HG03521 (cell line): ENCODE measurements at regions not wholly inside any gene's neighbourhood (a gene's known extent, or its start where the extent isn't known, plus 50 kb on each side); places are given as distances from the start of the nearest gene placed in this dataset.

ENCODE experiments used
- ATAC-seq: cut with Tn5 transposase; IDR thresholded peaks from one replicate; pipeline ENCODE4 v1.9.1; 2021; ENCODE audit warnings: mild to moderate bottlenecking, moderate library complexity; ENCODE audit not compliant: unreplicated experiment

DNA sequence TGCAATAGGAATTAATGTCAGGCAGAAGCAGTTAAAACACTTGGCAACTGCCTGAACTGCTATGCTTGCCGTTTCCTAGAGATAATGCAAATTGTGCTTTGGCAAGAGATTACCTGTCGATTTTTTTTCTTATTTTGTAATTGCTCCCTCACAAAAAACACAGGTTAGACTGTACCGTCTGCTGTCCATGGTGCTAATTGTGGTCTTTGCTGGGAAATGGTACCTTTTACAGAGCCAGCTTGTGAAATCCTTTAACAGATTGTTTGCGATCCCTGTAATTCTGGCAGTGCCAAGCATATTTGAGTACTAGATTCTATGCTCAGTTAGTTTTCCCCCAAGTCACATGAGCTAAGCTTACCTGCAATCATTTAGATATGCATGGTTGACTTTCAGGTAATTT lies 2125.8 kb upstream of the WWC1 start:
- no peak for ATAC-seq

DNA sequence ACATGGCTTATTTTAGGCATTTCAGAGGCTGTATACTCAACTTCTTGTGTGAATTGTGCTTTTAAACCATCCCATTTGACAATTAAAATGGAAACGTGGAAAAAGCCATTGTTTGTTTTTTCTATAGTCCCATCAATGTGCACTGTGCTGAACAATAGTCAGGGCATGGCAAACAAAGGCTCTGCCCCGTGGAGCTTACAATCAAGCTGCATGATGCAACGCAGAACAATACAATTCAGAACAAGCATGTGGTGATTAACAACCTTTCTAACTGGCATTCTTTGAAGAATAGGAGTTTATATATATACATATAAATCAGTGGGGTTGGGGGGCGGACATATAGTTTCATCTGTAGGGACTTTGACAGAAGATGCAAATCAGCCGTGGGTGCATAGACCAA lies 2125.4 kb upstream of the WWC1 start:
- ATAC-seq = no peak

DNA sequence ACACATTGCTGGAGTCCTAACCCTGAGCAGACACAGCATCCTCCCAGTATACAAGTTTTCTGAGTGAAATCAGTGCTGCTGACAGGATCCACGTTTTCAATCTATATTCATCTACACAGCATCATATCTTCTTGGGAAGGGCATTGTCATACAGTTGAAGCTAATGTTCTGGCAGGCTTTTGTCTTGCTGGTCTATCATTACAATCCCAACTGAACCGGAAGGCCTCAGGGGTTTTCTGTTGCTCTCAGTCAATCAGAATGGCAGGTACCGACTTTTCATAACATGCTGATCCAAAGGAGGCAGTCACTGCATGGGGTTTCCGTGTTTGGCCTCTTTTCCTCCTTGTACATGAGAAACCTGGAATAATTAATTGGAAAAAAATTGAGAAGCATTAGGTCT lies 2118.8 kb upstream of the WWC1 start:
- no peak for ATAC-seq

DNA sequence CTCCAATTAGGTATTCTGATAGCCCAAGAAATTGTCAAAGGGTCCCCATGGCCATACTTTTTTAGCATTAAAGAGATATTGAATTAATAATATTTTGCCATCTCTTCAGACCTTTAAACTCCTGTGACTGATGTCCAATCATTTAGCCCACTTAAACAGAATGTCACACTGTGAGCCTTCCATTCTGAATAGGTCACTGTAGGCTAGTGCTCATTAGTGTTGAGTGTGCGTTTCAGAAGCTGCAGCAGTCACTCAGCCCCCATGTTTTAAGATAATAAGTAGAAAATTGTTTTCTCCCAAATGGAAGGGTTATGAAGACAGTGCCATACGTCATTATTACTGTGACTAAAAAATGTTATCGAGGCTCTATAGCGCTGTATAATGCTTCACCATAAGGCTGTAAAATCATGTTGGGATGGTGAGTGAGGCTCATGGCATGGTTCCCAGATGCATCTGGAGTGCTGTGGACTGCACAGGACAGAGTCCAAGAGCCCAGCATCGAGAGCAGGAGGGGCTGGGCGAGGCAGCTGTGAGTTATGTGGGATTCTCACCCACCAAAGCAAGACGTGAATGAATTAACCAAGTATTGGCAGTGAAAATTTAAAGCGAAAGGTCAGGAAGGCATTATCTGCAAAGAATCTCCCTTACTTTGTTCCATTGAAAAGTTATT lies 2112.9 kb upstream of the WWC1 start:
- no peak for ATAC-seq

DNA sequence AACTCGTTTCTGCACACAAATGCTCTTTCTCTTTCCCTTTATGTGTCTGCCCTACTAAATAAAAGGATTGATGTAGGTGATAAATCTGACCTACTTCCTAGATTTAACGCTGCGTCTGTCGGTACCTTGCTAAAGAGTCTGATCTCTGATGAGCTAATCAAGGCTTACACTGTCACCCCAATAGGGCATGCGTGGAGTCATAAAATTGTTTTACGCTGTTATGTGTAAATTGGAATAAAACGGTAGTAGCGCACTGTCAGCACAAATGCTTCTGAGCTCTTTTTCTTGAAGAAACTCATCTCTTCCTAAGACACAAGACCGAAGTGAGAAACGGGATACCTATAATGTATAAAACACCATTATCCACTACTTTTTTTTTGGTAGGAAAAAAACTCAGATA lies 2106.3 kb upstream of the WWC1 start:
- ATAC-seq = no peak

DNA sequence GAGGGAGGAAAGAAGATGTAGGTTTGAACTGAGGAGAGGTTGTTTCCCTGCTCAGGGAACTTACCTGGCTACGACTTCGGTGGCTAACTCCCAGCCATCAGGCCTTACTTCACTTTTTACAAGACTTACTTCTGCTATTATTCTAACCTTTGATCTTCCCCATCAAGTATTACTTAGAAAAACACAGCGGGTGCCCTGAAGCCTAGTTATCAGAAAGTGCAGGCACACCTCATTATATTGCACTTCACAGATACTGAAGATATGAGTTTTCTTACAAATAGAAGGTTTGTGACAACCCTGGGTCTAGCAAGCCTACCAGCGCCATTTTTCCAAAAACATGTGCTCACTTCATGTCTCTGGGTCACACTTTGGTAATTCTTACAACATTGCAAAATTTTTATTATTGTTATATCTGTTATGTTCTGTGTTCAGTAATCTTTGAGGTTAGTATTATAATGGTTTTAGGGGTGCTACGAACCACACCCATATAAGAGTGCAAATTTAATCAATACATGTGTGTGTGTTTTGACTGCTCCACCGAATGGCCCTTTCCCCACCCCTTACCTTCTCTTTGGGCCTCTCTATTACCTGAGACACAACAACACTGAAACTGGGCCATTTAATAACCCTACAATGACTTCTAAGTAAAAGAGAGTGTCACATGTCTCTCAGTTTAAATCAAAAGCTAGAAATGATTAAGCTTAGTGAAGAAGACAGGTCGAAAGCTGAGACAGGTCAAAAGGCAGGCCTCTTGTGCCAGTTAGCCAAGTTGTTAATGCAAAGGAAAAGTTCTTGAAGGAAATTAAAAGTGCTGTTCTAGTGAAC lies 2102.7 kb upstream of the WWC1 start:
- ATAC-seq = no peak

DNA sequence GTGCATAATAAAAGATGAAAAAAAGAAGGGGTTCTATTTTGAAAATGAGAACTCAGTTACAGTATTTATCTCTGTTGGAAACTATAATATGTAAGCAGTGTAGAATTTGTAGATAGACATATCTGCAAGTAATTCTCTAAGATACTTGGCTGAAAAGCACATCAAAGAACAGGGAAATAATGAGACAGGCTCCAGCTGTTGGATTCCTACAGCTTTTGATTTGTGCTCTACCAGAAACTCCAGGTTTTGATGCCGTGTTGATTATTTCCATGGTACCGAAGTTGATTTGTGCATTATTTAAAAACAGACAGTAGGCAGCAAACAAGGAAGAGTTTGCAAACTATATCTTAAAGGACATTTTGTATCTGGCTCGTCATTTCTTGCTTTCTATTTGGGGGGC lies 2098.7 kb upstream of the WWC1 start:
- ATAC-seq = no peak

DNA sequence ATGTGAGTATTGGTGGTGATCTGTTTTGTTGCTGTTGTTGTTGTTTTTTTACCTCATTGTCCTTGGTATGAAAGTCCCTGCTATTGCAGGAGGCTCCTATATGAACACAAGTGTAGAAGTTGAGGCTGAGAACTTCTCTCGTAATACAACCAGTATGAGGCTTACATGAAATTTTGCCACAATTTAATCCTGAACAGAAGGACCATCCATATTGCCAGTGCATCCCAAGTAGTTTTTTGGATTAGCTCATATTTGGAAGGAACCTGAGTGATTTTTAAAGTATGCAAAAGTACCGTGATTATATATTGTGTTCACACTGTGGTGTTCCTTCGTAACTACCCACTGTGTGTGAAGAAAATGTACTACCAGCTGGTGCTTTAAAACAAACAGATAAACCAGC lies 2095.5 kb upstream of the WWC1 start:
- no peak for ATAC-seq

DNA sequence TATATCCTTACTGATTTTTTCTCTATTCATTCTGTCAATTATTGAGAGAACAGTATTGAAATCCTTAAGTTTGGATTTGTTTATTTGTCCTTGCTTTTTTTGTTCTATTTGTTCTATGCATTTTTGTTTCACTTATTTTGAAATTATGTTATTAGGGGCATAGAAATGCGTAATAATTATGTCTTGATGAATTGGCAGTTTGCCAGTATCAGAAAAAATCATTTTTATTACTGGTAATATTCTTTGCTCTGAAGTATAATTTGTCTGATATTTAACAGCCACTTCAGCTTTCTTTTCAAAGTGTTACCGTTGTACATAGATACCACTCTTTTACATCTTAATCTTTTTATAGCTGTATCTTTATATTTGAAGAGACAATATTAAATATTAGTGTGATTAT lies 2090.9 kb upstream of the WWC1 start:
- no peak for ATAC-seq

DNA sequence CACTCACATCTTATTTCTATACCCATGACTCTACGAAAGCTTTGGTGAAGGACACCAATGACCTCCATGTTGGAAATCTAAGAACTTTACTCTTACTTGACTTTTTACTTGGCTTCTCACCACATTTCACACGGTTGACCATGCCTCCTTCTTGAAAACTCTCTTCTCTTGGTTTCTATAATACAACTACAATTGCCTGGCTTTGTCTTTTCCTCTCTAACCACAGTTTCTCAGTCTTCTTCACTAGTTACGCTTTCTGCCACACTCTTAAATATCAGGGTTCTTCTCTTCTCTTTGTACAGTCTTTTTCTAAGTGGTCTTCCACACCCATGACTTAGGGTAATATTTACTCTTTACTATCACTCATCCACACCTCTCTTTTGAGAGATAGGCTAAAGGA lies 2079.8 kb upstream of the WWC1 start:
- ATAC-seq = no peak

DNA sequence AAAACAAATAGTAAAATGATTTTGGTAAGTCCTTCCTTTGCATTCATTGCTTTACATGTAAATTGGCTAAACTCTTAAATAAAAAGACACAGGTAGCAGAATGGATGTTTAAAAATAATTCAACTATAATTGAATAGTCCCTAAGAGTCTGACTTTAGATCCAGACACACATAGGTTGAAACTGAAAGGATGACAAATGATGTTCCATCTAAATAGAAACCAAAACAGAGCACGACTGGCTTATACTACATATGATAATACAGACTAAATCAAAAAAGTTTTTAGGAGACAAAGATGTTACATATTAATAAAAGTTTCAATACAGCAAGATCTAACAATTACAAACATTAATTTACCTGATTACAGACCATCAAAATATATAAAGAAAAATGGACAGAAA lies 2055.1 kb upstream of the WWC1 start:
- ATAC-seq = no peak

DNA sequence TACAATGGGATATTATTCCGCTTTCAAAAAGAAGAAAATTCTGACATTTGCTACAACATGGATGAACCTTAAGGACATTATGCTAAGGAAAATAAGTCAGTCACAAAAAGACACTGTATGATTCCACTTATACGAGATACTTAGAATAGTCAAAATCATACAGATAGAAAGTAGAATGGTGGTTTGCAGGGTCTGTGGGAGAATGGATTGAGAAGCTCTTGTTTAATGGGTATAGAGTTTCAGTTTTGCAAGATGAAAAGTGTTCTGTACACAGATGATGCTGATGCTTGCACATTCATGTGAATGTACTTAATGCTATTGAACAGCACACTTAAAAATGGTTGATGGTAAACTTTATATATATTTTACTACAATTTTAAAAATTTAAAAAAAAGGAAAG lies 2050.7 kb upstream of the WWC1 start:
- ATAC-seq = no peak

DNA sequence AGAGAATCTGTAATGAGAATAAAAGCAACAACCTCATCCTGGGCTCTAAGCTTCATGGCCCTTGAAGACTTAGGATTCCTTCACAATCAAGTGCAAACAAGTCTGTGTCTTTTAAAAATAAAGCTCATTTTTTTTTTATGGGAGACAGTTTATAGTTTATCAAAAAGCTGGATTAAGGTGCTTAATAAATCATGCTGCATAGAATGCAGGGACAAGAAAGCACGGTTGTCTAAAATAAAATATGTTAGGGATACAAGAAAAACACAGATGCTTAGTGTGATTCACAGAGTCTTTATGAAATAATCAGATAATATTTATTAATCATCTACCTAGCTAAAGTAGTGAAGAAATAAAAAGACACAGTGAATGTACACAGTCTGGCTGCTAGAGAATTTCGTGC lies 2045.9 kb upstream of the WWC1 start:
- ATAC-seq = no peak

DNA sequence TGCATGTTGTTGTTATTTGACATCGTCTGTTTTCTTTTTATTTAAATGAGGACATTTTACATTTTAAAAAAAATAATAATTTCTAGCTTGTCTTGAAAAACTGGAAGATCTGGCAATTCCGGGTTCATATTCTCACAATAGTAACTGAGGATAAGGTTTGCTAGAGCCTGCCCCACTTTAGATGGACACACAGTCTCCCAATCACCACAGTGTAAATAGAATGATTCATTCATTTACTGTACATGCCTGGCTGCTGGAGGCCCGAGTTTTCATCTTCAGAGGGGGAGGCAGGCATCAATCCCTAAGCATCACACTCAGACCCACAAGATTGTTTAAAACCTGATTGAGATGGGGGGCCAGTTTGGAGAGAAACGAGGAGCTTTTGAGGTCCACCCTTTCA lies 2039.7 kb upstream of the WWC1 start:
- no peak for ATAC-seq

DNA sequence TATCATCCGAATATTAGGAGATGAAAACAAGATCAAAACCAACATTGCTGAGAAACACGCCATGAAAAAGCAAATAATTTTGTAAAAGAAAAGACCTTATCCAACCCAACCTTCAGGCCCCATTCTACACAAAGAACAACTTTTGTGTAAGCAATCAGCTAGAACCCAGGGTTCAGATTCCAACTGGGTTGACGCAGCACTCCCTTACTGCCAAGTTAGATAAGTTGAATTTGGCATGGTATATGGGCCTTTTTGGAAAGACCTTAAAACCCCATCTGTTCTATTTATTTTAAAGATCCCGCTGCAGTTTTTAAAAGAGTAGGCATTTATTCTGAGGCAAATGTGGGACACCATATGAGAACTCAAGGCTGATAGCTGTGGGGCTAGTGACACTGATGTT lies 2033.8 kb upstream of the WWC1 start:
- no peak for ATAC-seq

DNA sequence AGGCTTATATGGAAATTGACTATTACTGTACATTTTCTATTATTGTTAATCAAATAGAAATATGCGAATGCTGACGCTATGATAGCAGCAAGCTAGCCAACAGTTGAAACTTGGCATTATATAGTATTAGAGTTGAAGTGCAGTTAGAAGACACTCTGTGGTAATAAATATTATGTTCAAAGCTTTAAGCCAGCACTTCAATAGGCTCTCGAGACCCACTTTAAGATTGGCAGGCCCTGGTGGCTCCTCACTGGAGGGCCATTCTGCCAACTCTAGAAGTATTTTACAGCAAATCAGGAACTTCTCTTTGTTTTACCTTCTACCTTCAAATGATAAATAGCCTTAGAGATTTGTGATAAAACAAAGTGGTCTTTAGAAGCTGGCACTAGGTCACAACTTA lies 2029.0 kb upstream of the WWC1 start:
- ATAC-seq = no peak

DNA sequence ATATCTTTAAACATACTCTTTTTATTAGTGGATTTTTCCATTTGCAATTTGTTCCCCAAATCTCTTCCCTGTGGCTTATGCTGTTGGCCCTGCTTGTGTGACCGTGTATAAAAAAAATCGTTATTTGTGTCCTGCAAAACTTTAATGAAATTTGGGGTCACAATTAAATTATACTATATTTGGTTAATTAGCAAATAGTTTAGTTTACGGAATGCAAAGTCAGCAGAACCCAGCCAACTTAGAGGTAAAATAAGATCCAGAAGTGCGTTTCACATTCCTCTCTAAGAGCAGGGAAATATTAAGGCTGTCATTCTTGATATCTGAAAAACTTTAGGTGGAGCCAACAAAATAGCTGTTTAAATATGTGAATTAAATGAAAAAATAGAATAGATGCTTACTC lies 2023.5 kb upstream of the WWC1 start:
- ATAC-seq = no peak

DNA sequence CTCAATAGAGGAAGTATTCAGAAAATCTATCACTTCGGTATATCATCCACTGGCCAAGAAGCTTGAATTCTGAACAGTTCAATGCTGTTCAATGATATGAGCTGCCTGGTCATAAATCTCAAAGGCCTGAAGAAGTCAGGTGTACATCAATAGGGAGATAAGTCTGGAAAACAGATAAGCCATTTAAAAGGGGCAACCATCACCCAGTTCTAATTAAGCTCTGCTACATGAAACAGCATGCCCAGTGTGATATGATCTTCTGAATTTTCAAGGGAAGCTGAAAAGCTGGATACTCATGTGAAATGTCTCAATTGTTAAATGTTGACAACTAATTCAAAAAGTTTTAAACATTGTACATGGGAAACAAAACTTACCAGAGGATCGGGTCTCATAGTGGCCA lies 2020.7 kb upstream of the WWC1 start:
- ATAC-seq = no peak

DNA sequence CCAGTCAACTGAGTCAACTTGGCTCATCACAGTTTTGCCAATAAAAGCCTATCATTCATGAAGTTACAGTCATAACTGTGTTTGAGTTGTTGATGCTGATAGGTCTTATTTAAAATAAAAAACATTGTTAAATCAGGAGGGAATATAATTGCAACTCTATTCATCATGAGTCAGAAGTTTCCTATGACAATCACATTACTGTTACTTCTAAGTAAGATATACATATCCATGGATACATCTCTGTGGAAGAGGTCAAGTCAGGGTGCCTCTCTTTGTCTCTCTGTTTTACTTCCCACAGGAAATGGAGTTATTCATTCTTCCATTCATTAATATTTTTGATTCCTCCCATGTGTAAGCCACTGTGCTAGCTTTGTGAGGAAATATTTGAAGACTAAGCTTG lies 2015.4 kb upstream of the WWC1 start:
- ATAC-seq = no peak

DNA sequence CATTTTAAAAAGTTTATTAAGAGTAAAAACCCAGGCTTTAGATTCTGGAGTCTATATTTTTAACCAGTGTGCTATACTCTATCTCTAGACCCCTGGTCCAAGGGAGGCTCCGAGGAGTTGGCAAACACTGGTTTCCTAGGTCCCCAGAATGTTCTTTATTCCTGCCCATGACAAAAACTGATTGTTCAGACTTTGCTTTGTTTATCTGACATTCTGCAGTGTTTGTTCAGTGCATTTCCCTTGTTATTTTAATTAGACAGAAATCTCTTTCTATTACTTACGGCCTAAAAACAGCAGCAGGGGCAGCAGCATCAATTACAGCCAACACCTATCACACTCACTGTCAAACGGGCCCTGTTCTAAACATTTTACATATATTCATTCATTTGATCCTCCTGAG lies 2011.6 kb upstream of the WWC1 start:
- no peak for ATAC-seq

DNA sequence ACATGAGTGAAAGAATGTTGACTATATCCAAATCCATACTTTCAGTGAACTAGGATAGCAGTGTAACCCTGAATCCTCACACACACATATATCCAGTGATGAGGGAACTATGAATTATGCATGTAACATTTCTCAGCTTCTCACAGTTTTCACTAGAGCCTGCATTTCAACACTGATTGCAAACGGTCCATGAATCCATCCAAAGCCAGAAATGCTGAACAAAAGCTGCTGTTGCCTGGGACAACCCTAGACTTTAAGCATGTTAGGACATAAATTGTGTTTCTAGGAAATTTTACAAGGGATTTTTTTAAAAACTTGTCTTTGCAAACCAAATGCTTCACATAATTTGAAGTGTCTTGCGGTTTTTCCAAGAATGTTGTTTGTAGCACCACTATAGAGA lies 2010.0 kb upstream of the WWC1 start:
- no peak for ATAC-seq

DNA sequence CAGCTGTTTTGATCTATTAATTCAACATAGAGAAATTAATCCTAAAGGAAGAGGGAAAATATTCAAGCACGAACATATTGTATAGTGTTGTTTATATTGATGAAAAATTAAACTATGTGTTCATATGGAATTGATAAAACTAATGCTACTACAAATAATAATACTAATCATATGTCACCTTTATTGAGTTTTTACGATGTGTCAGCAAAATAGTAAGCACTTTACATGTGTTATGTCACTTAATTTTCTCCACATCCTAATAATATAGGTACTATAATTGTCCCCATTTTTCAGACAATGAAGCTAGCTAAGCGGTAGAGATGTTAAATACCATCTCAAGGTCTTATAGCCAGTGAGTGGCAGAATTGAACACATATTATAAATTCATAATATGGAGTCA lies 2008.5 kb upstream of the WWC1 start:
- ATAC-seq = no peak

DNA sequence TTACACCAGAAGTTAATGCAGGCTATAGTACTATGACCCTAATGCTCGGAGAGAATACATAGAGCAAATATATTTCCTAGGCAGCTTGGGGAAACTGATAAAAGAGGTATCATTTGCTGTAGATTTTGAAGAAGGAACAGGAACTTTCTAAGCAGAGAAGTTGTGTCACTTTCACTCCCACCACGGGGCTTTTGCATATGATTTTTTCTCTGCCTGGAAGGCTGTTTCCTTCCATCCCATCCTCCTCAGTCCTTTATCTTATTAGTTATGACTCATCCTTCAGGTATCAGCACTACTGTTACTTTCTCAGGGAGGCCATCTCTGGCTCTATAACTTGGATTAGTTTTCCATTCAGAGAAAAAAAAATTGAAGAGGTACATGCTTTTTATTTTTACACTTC lies 2006.1 kb upstream of the WWC1 start:
- no peak for ATAC-seq
